Gastrocnemius medialis (tissue), 4 donors: ENCODE measurements at regions not wholly inside any gene's neighbourhood (a gene's known extent, or its start where the extent isn't known, plus 50 kb on each side); places are given as distances from the start of the nearest gene placed in this dataset.

Experiments used
- CTCF ChIP-seq, 5 experiments: fragments of 450-650 bp in 3 of 5; fragments of 200-600 bp in 2 of 5; sonication (generic) in 2 of 5; IDR thresholded peaks in 4 of 5; conservative IDR thresholded peaks in 1 of 5; 1 replicate in 4 of 5; 2 replicates in 1 of 5; pipeline ENCODE4 v1.5.1; 2016 to 2019; ENCODE audit warnings: antibody characterized with exemption in 5 of 5, mild to moderate bottlenecking in 3 of 5, moderate library complexity in 3 of 5
- POLR2A ChIP-seq, 2 donors: fragments of 450-650 bp; IDR thresholded peaks; one replicate each; pipeline ENCODE4 v1.6.1; 2017; ENCODE audit warnings: antibody characterized with exemption in 2 of 2, mild to moderate bottlenecking in 2 of 2, moderate library complexity in 2 of 2

GRCh38 chr7:19312416-19312815 is 167.2 kb upstream of the FERD3L start:
- TF ChIP-seq POLR2A (IDR thresholded peaks at IDR 0.05) (no peak), CTCF (IDR thresholded peaks at IDR 0.05 in 4 of 5, conservative IDR thresholded peaks at IDR 0.05 in 1 of 5) (no peak)
